HCT116 (cell line): ENCODE measurements at regions not wholly inside any gene's neighbourhood (a gene's known extent, or its start where the extent isn't known, plus 50 kb on each side); places are given as distances from the start of the nearest gene placed in this dataset.

Source experiments
- ATAC-seq: fragments of 200-7000 bp; cut with Tn5 transposase; 2 replicates; pipeline ENCODE4 v1.9.1; 2020; ENCODE audit warnings: mild to moderate bottlenecking, moderate library complexity
- BruUV-seq: library from RNA; stranded (reverse); fragments of 400-500 nt; replicated peaks from 2 replicates; lab custom pipeline; 2021; lab: Mats Ljungman, UMichigan
- CTCF ChIA-PET: fragments of 300-600 bp; sonication (Branson Sonifier 250); formaldehyde crosslinking; loops from one replicate; lab custom pipeline; 2021; ENCODE audit warnings: antibody characterized with exemption; lab: Charles Lee
- POLR2A ChIA-PET: fragments of 300-600, 350-600 bp; sonication (Branson Sonifier 250); formaldehyde crosslinking; loops from one replicate; lab custom pipeline; 2021; ENCODE audit warnings: antibody characterized with exemption; lab: Charles Lee
- RAD21 ChIA-PET, 2 experiments: fragments of 300-600 bp; sonication (Branson Sonifier 250); formaldehyde crosslinking; loops; one replicate each; lab custom pipeline; 2023; ENCODE audit warnings: low total read pairs in 2 of 2; ENCODE audit not compliant: uncharacterized antibody in 2 of 2, unreplicated experiment in 2 of 2, low non-redundant PET in 1 of 2; lab: Charles Lee
- DNase-seq: peaks from one replicate; pipeline ENCODE4 v3.0.0-alpha.2; 2010; ENCODE audit warnings: low read depth, low spot score
- H2AFZ ChIP-seq: fragments of 200-600 bp; shearing (Covaris generic), sonication (generic); 2 replicates; pipeline ENCODE4 v1.6.1; 2017; ENCODE audit warnings: low read depth, mixed run types, mixed read lengths, antibody characterized with exemption, low read length; ENCODE audit not compliant: poor library complexity, severe bottlenecking
- H3K27ac ChIP-seq: 2 replicates; pipeline ENCODE4 v1.5.1; 2012; ENCODE audit warnings: low read depth, low read length
- H3K27me3 ChIP-seq: fragments of 200-600 bp; sonication (generic); 2 replicates; pipeline ENCODE4 v1.6.1; 2016; ENCODE audit warnings: mixed run types, low read length, mixed read lengths; ENCODE audit not compliant: insufficient read depth
- H3K36me3 ChIP-seq, 2 experiments: fragments of 200-500 bp in 1 of 2; fragments of 200-600 bp in 1 of 2; sonication (Bioruptor generic) in 1 of 2; sonication (generic) in 1 of 2; 2 replicates each; pipeline versions ENCODE4 v1.5.1 to v1.6.1; 2014 to 2016; ENCODE audit warnings: low read length in 2 of 2, inconsistent platforms in 1 of 2, mixed read lengths in 1 of 2, mixed run types in 1 of 2; ENCODE audit not compliant: insufficient read depth in 2 of 2, control insufficient read depth in 1 of 2
- H3K4me1 ChIP-seq, 2 experiments: fragments of 200-600 bp in 1 of 2; sonication (generic) in 1 of 2; 2 replicates each; pipeline versions ENCODE4 v1.5.1 to v1.6.1; 2012 to 2017; ENCODE audit warnings: low read length in 2 of 2, inconsistent platforms in 1 of 2, mild to moderate bottlenecking in 1 of 2, mixed read lengths in 1 of 2, mixed run types in 1 of 2, moderate library complexity in 1 of 2; ENCODE audit not compliant: insufficient read depth in 2 of 2, control insufficient read depth in 1 of 2
- H3K4me2 ChIP-seq: fragments of 200-600 bp; sonication (generic); 2 replicates; pipeline ENCODE4 v1.6.1; 2017; ENCODE audit warnings: mixed run types, low read length, mixed read lengths
- H3K4me3 ChIP-seq, 2 experiments: fragments of 200-600 bp in 1 of 2; sonication (generic) in 1 of 2; replicated peaks in 1 of 2; 2 replicates each; pipeline ENCODE4 v1.5.1; 2011 to 2016; ENCODE audit warnings: low read length in 2 of 2, control low read depth in 1 of 2, low read depth in 1 of 2, mild to moderate bottlenecking in 1 of 2, mixed read lengths in 1 of 2, mixed run types in 1 of 2
- H3K79me2 ChIP-seq: fragments of 200-600 bp; sonication (generic); 2 replicates; pipeline ENCODE4 v1.6.1; 2017; ENCODE audit warnings: mild to moderate bottlenecking, mixed run types, low read length, moderate library complexity, mixed read lengths; ENCODE audit not compliant: insufficient read depth
- H3K9ac ChIP-seq: fragments of 200-600 bp; sonication (generic); 2 replicates; pipeline ENCODE4 v1.6.1; 2016; ENCODE audit warnings: low read length, mixed read lengths
- H3K9me2 ChIP-seq: fragments of 200-600 bp; sonication (generic), shearing (Covaris generic); 2 replicates; pipeline ENCODE4 v1.6.1; 2017; ENCODE audit warnings: mixed run types, mild to moderate bottlenecking, moderate library complexity; ENCODE audit not compliant: insufficient read depth
- H3K9me3 ChIP-seq, 2 experiments: fragments of 200-500 bp in 1 of 2; fragments of 200-600 bp in 1 of 2; sonication (Bioruptor generic) in 1 of 2; sonication (generic) in 1 of 2; 2 replicates each; pipeline ENCODE4 v1.6.1; 2014 to 2017; ENCODE audit warnings: low read length in 2 of 2, mixed read lengths in 2 of 2, inconsistent platforms in 1 of 2, low read depth in 1 of 2, mild to moderate bottlenecking in 1 of 2, mixed run types in 1 of 2, moderate library complexity in 1 of 2; ENCODE audit not compliant: control insufficient read depth in 1 of 2, insufficient read depth in 1 of 2
- H4K20me1 ChIP-seq: fragments of 200-600 bp; sonication (generic), shearing (Covaris generic); 2 replicates; pipeline ENCODE4 v1.6.1; 2017; ENCODE audit warnings: mixed run types, mild to moderate bottlenecking, moderate library complexity; ENCODE audit not compliant: insufficient read depth
- CBX3 ChIP-seq: IDR thresholded peaks from 2 replicates; pipeline ENCODE4 v1.6.1; 2012; ENCODE audit warnings: low read depth
- CEBPB ChIP-seq: IDR thresholded peaks from 2 replicates; pipeline ENCODE4 v1.6.1; 2012; ENCODE audit warnings: low read depth
- CTCF ChIP-seq, 3 experiments: fragments of 200-600 bp in 1 of 3; sonication (generic) in 1 of 3; IDR thresholded peaks in 2 of 3; conservative IDR thresholded peaks in 1 of 3; 2 replicates each; pipeline ENCODE4 v1.5.1; 2012 to 2017; ENCODE audit warnings: low read depth in 2 of 3, low read length in 2 of 3, antibody characterized with exemption in 1 of 3, borderline replicate concordance in 1 of 3, control low read depth in 1 of 3, mild to moderate bottlenecking in 1 of 3, mixed read lengths in 1 of 3, mixed run types in 1 of 3, moderate library complexity in 1 of 3; ENCODE audit not compliant: insufficient read depth in 1 of 3
- ELF1 ChIP-seq: IDR thresholded peaks from 2 replicates; pipeline ENCODE4 v1.6.1; 2012; ENCODE audit warnings: low read depth, borderline replicate concordance
- FOSL1 ChIP-seq: IDR thresholded peaks from 2 replicates; pipeline ENCODE4 v1.6.1; 2012; ENCODE audit warnings: low read depth
- JUND ChIP-seq: IDR thresholded peaks from 2 replicates; pipeline ENCODE4 v1.6.1; 2012
- MAX ChIP-seq: IDR thresholded peaks from 2 replicates; pipeline ENCODE4 v1.6.1; 2012
- POLR2A ChIP-seq: IDR thresholded peaks from 2 replicates; pipeline ENCODE4 v1.7.0; 2011; ENCODE audit warnings: borderline replicate concordance; ENCODE audit not compliant: insufficient read depth, insufficient read length; ENCODE audit errors: extremely low read depth
- POLR2AphosphoS5 ChIP-seq: IDR thresholded peaks from 2 replicates; pipeline ENCODE4 v1.6.1; 2011; ENCODE audit warnings: mild to moderate bottlenecking, low read depth, low read length, moderate library complexity
- RAD21 ChIP-seq: IDR thresholded peaks from 2 replicates; pipeline ENCODE4 v1.6.1; 2012; ENCODE audit warnings: low read depth, mild to moderate bottlenecking
- ZBTB33 ChIP-seq: IDR thresholded peaks from 2 replicates; pipeline ENCODE4 v1.6.1; 2011; ENCODE audit warnings: mild to moderate bottlenecking, low read length, moderate library complexity; ENCODE audit not compliant: insufficient replicate concordance; ENCODE audit errors: extremely low read depth
- intact Hi-C: fragments of 100-400 bp; cut with micrococcal nuclease; formaldehyde crosslinking; loops from 2 replicates; pipeline ENCODE4 v1.10.0; 2022

GRCh38 chr1:81174052-81174451 lies 626.7 kb upstream of the ADGRL2 start:
- no peak overlapping the region for H3K4me2 ChIP-seq
- no peak overlapping the region for H3K4me3 ChIP-seq
- RAD21 ChIA-PET, result no interaction called here
- no peaks in the 10 kb centered on the region for H3K27me3 ChIP-seq
- no peak overlapping the region for H3K9ac ChIP-seq
- no peak overlapping the region for H3K27ac ChIP-seq
- ATAC-seq (no peak), DNase-seq (no peak)
- H4K20me1 ChIP-seq, result no peaks in the 10 kb centered on the region
- H3K79me2 ChIP-seq, result no peaks in the 10 kb centered on the region
- POLR2A ChIA-PET, result no interaction called here
- peaks cover 0 to 3% of the 10 kb centered on the region in 2 experiments; a peak in 1 of 4 replicates for H3K9me3 ChIP-seq
- no peaks in the 10 kb centered on the region for H3K36me3 ChIP-seq
- H3K4me1 ChIP-seq, result peaks cover 0 to 22% of the 10 kb centered on the region in 2 experiments; a peak in 2 of 4 replicates
- no peaks in the 10 kb centered on the region for H3K9me2 ChIP-seq
- intact Hi-C loops, result no loop called here
- TF ChIP-seq RAD21, result no peak
- no peak for TF ChIP-seq FOSL1
- TF ChIP-seq ELF1, result no peak
- TF ChIP-seq POLR2A, result no peak
- no peak for TF ChIP-seq MAX
- no peak for TF ChIP-seq CBX3
- TF ChIP-seq JUND, result no peak
- TF ChIP-seq POLR2AphosphoS5, result no peak
- TF ChIP-seq CEBPB, result no peak
- no peak for TF ChIP-seq ZBTB33
- no peak for TF ChIP-seq CTCF (IDR thresholded peaks at IDR 0.05 in 2 of 3, conservative IDR thresholded peaks at IDR 0.05 in 1 of 3; ENCODE audit: borderline replicate concordance in 1 of 3, insufficient read depth in 1 of 3, low read depth in 2 of 3, low read length in 2 of 3)
- CTCF ChIA-PET, result no interaction called here
- no peak overlapping the region for H2AFZ ChIP-seq
- no TSS peak for BruUV-seq
